ENCODE measurements at regions not wholly inside any gene's neighbourhood (a gene's known extent, or its start where the extent isn't known, plus 50 kb on each side); places are given as distances from the start of the nearest gene placed in this dataset.
A peak's percentile ranks its signal among the peaks of the same experiment; 100 is the strongest.

DNA sequence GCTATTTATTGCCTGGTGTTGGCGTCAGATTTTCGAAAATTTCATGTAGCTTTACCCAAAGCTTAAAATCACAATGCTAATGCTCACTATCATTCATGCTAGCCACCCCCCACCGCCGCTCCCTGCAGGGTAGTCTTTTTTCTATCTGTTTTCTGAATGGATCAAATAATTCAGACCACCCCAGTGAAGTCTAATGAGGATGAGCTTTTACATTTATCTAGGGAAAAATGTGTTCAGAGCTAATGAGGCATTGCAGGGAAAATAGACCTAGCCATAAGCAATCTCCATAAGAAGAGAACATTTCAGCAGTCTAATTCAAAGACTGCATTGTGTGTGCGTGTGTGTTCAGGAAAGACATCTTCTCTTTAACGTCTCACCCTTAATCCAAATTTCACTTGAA lies 533.0 kb upstream of the PRMT6 start:
- DNase-seq (ENCODE audit: low read depth) = no peak
- TF ChIP-seq, protein P1, sequence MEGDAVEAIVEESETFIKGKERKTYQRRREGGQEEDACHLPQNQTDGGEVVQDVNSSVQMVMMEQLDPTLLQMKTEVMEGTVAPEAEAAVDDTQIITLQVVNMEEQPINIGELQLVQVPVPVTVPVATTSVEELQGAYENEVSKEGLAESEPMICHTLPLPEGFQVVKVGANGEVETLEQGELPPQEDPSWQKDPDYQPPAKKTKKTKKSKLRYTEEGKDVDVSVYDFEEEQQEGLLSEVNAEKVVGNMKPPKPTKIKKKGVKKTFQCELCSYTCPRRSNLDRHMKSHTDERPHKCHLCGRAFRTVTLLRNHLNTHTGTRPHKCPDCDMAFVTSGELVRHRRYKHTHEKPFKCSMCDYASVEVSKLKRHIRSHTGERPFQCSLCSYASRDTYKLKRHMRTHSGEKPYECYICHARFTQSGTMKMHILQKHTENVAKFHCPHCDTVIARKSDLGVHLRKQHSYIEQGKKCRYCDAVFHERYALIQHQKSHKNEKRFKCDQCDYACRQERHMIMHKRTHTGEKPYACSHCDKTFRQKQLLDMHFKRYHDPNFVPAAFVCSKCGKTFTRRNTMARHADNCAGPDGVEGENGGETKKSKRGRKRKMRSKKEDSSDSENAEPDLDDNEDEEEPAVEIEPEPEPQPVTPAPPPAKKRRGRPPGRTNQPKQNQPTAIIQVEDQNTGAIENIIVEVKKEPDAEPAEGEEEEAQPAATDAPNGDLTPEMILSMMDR (conservative IDR thresholded peaks at IDR 0.05; ENCODE audit: low read length) = no peak
- H3K4me3 ChIP-seq (ENCODE audit: low read length) = no peak overlapping the region

DNA sequence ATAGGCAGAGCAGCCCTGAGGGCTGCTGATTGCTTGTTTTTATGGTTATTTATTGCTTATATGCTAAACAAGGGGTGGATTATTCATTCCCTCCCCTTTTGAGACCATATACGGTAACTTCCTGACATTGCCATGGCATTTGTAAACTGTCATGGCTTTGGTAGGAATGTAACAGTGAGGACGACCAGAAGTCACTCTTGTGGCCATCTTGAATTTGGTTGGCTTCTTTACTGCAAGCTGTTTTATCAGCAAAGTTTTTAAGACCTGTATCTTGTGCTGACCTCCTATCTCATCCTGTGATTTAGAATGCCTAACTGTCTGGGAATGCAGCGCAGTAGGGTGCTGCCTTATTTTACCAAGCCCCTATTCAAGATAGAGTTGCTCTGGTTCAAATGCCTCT lies 531.8 kb upstream of the PRMT6 start:
- DNase-seq (ENCODE audit: low read depth) = no peak
- H3K4me3 ChIP-seq (ENCODE audit: low read length) = no peak overlapping the region
- TF ChIP-seq, protein P1 (conservative IDR thresholded peaks at IDR 0.05; ENCODE audit: low read length) = no peak

DNA sequence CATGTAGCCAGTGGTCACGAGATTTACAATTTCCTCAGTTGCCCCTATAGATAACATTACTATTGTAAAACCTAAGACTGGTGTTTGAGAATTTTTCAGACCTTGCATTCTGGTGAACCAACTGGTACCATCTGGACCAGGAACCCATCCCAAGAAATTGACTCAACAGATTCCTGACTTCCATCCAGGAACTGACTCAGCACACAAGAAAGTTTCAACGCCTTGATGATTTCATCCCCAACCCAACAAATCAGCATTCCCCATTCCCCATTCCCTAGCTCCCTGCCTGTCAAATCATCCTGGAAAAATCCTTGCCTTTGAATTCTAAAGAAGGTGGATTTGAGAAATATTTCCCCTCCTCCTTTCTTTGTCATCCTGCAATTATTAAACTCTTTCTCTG lies 529.8 kb upstream of the PRMT6 start:
- TF ChIP-seq, protein P1 (conservative IDR thresholded peaks at IDR 0.05; ENCODE audit: low read length) = no peak
- DNase-seq (ENCODE audit: low read depth) = peak; percentile 73
- H3K4me3 ChIP-seq (ENCODE audit: low read length) = no peak overlapping the region

DNA sequence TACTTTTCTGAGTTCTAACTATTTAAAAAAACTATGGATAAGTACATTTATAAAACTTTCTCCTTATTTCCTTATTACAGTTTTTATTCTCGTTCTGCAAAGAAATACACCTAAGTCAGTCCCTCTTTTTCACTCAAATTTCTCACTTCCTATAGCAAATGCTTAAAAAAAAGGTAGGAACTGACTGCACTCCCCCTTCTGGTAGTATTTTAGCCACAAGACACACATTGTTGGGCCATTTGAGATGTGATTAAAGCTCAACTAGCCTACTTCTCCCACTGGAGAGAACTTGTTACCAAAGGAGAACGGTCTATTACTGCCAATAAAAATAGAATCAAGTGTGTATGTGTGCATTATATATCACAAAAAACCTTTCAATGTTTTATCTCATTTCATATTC lies 521.9 kb upstream of the PRMT6 start:
- no peak for DNase-seq (ENCODE audit: low read depth)
- TF ChIP-seq, protein P1 (conservative IDR thresholded peaks at IDR 0.05; ENCODE audit: low read length) = no peak; the same call in 1 of the 2 replicates
- H3K4me3 ChIP-seq (ENCODE audit: low read length) = no peak overlapping the region

DNA sequence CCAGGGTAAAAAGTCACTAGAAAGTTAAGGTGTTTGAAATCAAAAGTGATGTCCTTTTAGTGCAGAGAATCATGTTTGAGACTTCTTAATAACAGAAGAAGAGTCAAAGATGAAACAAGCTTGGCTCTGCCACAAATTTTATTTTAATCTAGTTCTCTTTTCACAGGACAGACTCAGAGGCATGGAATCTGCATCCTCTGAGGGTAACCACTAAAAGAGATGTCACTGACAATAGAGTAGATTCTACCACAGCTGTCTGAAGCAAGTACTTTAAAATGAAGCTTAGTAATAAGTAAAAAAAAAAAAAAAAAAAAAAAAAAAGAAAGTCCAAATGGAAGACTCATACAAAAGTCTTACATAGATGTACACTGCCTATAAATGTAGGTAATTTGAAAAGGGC lies 519.7 kb upstream of the PRMT6 start:
- TF ChIP-seq, protein P1 (conservative IDR thresholded peaks at IDR 0.05; ENCODE audit: low read length) = no peak
- no peak overlapping the region for H3K4me3 ChIP-seq (ENCODE audit: low read length)
- peak; percentile 59 for DNase-seq (ENCODE audit: low read depth)

DNA sequence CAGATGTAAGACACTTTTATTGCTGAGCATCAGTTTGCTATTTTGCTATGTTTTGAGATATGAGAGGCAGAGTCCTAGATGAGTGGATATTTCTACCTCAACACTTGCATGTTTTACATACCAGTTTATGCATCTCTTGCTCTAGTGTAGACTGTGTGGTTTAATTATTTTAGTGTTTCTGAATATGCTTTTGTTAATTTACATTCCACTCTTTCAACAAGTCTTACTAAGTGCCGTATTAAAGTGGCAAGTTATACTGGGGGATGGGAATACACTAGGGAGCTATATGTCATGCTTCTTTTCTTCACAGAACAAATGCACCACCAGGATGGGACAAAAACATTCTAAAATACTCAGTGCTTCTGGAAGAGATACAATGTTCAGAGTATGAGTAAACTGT lies 507.7 kb upstream of the PRMT6 start:
- H3K4me3 ChIP-seq (ENCODE audit: low read length) = no peak overlapping the region
- DNase-seq (ENCODE audit: low read depth) = no peak
- TF ChIP-seq, protein P1 (conservative IDR thresholded peaks at IDR 0.05; ENCODE audit: low read length) = no peak

DNA sequence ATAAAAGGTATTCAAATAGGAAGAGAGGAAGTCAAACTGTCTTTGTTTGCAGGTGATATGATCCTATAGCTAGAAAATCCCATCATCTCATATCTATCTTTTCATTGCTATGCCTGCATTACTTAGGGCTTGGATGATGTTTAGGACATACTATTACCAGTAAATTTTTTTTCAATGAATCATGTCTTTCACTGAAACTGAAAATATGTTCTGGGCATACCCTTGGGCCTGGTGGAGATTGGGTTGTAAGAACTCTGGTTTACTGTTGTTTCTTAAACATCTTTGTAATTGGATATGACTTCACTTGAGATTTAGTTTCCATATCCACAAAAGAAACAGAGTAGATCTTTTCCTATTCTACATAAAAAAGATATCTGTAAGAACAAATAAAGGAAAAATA lies 502.2 kb upstream of the PRMT6 start:
- TF ChIP-seq, protein P1 (conservative IDR thresholded peaks at IDR 0.05; ENCODE audit: low read length) = no peak
- H3K4me3 ChIP-seq (ENCODE audit: low read length) = no peak overlapping the region
- DNase-seq (ENCODE audit: low read depth) = no peak
